Liver (tissue), 8 donors: ENCODE measurements at regions not wholly inside any gene's neighbourhood (a gene's known extent, or its start where the extent isn't known, plus 50 kb on each side); places are given as distances from the start of the nearest gene placed in this dataset.
A peak's percentile ranks its signal among the peaks of the same experiment; 100 is the strongest.

Experiments
- DNase-seq: peaks from one replicate; pipeline ENCODE4 v3.0.0-alpha.2; 2017; ENCODE audit warnings: low spot score
- H3K27ac ChIP-seq, 2 donors: one replicate each; pipeline ENCODE4 v1.7.0; 2013; ENCODE audit warnings: inconsistent platforms in 2 of 2, low read length in 2 of 2, control low read depth in 1 of 2, low read depth in 1 of 2, mild to moderate bottlenecking in 1 of 2
- H3K27me3 ChIP-seq, 4 donors: one replicate each; pipeline versions ENCODE4 v1.6.1 to v1.7.0; 2013; ENCODE audit warnings: low read length in 3 of 4, inconsistent platforms in 1 of 4, mild to moderate bottlenecking in 1 of 4, moderate library complexity in 1 of 4; ENCODE audit not compliant: control insufficient read depth in 4 of 4, insufficient read depth in 4 of 4
- H3K36me3 ChIP-seq, 4 donors: one replicate each; pipeline versions ENCODE4 v1.6.1 to v1.7.0; 2013; ENCODE audit warnings: low read length in 3 of 4, mild to moderate bottlenecking in 3 of 4, low read depth in 1 of 4, moderate library complexity in 1 of 4; ENCODE audit not compliant: control insufficient read depth in 4 of 4, insufficient read depth in 3 of 4
- H3K4me1 ChIP-seq, 4 donors: one replicate each; pipeline versions ENCODE4 v1.6.1 to v1.7.0; 2013; ENCODE audit warnings: low read length in 3 of 4, mild to moderate bottlenecking in 3 of 4, moderate library complexity in 1 of 4; ENCODE audit not compliant: control insufficient read depth in 4 of 4, insufficient read depth in 4 of 4
- H3K4me3 ChIP-seq, 3 donors: one replicate each; pipeline versions ENCODE4 v1.6.1 to v1.7.0; 2013; ENCODE audit warnings: low read length in 3 of 3, control low read depth in 1 of 3, low read depth in 1 of 3, mild to moderate bottlenecking in 1 of 3
- H3K9ac ChIP-seq, 2 donors: one replicate each; pipeline ENCODE4 v1.7.0; 2013; ENCODE audit warnings: low read length in 2 of 2, mild to moderate bottlenecking in 2 of 2, moderate library complexity in 2 of 2, control low read depth in 1 of 2, low read depth in 1 of 2
- H3K9me3 ChIP-seq, 4 donors: one replicate each; pipeline versions ENCODE4 v1.6.1 to v1.7.0; 2013; ENCODE audit warnings: low read length in 3 of 4; ENCODE audit not compliant: control insufficient read depth in 4 of 4
- ATF3 ChIP-seq: IDR thresholded peaks from 2 replicates; pipeline ENCODE4 v1.6.1; 2016; ENCODE audit warnings: antibody characterized with exemption
- CTCF ChIP-seq: fragments of 150-350 bp; IDR thresholded peaks from 2 replicates; pipeline ENCODE4 v1.5.1; 2017; ENCODE audit warnings: improper control_type of control experiment, low read depth, low read length; ENCODE audit not compliant: missing input control
- EGR1 ChIP-seq, 2 donors: IDR thresholded peaks; 2 replicates each; pipeline ENCODE4 v1.6.1; 2016 to 2018; ENCODE audit warnings: antibody characterized with exemption in 2 of 2, low read depth in 2 of 2
- FOXA1 ChIP-seq: IDR thresholded peaks from 2 replicates; pipeline ENCODE4 v1.6.1; 2016; ENCODE audit warnings: antibody characterized with exemption
- FOXA2 ChIP-seq: IDR thresholded peaks from 2 replicates; pipeline ENCODE4 v1.6.1; 2016; ENCODE audit warnings: antibody characterized with exemption
- GABPA ChIP-seq, 2 donors: IDR thresholded peaks in 1 of 2; conservative IDR thresholded peaks in 1 of 2; 2 replicates each; pipeline ENCODE4 v1.6.1; 2016; ENCODE audit warnings: antibody characterized with exemption in 2 of 2, mild to moderate bottlenecking in 1 of 2, moderate library complexity in 1 of 2
- HNF4A ChIP-seq, 2 donors: conservative IDR thresholded peaks; 2 replicates each; pipeline ENCODE4 v1.6.1; 2016; ENCODE audit warnings: antibody characterized with exemption in 2 of 2, mild to moderate bottlenecking in 2 of 2
- HNF4G ChIP-seq: IDR thresholded peaks from 2 replicates; pipeline ENCODE4 v1.6.1; 2016; ENCODE audit warnings: antibody characterized with exemption
- JUND ChIP-seq, 2 donors: IDR thresholded peaks; 2 replicates each; pipeline ENCODE4 v1.6.1; 2016; ENCODE audit warnings: antibody characterized with exemption in 2 of 2
- MAX ChIP-seq: IDR thresholded peaks from 2 replicates; pipeline ENCODE4 v1.6.1; 2016; ENCODE audit warnings: antibody characterized with exemption
- NR2F2 ChIP-seq: IDR thresholded peaks from 2 replicates; pipeline ENCODE4 v1.6.1; 2016; ENCODE audit warnings: antibody characterized with exemption
- RAD21 ChIP-seq, 2 donors: IDR thresholded peaks; 2 replicates each; pipeline ENCODE4 v1.6.1; 2016; ENCODE audit warnings: antibody characterized with exemption in 2 of 2, mild to moderate bottlenecking in 2 of 2
- REST ChIP-seq: IDR thresholded peaks from 2 replicates; pipeline ENCODE4 v1.6.1; 2016; ENCODE audit warnings: antibody characterized with exemption, mild to moderate bottlenecking
- RXRA ChIP-seq, 2 donors: IDR thresholded peaks; 2 replicates each; pipeline ENCODE4 v1.6.1; 2017 to 2018; ENCODE audit warnings: antibody characterized with exemption in 2 of 2, mild to moderate bottlenecking in 1 of 2
- SP1 ChIP-seq: IDR thresholded peaks from 2 replicates; pipeline ENCODE4 v1.6.1; 2018; ENCODE audit warnings: antibody characterized with exemption, mild to moderate bottlenecking
- TAF1 ChIP-seq: conservative IDR thresholded peaks from 2 replicates; pipeline ENCODE4 v1.6.1; 2016; ENCODE audit warnings: antibody characterized with exemption, mild to moderate bottlenecking
- YY1 ChIP-seq: IDR thresholded peaks from 2 replicates; pipeline ENCODE4 v1.6.1; 2016; ENCODE audit warnings: antibody characterized with exemption, mild to moderate bottlenecking
- ZBTB33 ChIP-seq: IDR thresholded peaks from 2 replicates; pipeline ENCODE4 v1.6.1; 2016; ENCODE audit warnings: antibody characterized with exemption
- WGBS: extraction: QIAGEN DNeasy Blood & Tissue Kit; methylation state at CpG from one replicate; pipeline ENCODE4 v1.1.7; 2013; 5-methylcytosine and 5-hydroxymethylcytosine counted together
- donor health status: healthy.
- donor health status: healthy.
- donor health status: healthy.
- donor health status: healthy.
- donor health status: healthy.

- 92% methylated on average over 13 of the region's 13 CpGs for WGBS
These were observed 764.0 kb downstream of the SUCLG1 start for GRCh38 chr2:83695037-83695436.

More at GRCh38 chr2:83695037-83695436, 764.0 kb downstream of the SUCLG1 start:
- no peaks in the 10 kb centered on the region for H3K9me3 ChIP-seq
- peak; percentile 30 for DNase-seq
- no peak overlapping the region for H3K27ac ChIP-seq
- H3K4me1 ChIP-seq, result no peaks in the 10 kb centered on the region
- TF ChIP-seq ZBTB33 (no peak), EGR1 (IDR thresholded peaks at IDR 0.05; ENCODE audit: low read depth in 2 of 2) (no peak), HNF4G (no peak), REST (no peak), ATF3 (no peak), FOXA2 (no peak), CTCF (no peak), MAX (no peak), RAD21 (IDR thresholded peaks at IDR 0.05) (no peak), FOXA1 (no peak), GABPA (IDR thresholded peaks at IDR 0.05 in 1 of 2, conservative IDR thresholded peaks at IDR 0.05 in 1 of 2) (no peak), NR2F2 (no peak), JUND (IDR thresholded peaks at IDR 0.05) (no peak), HNF4A (conservative IDR thresholded peaks at IDR 0.05) (no peak), YY1 (no peak), TAF1 (no peak), RXRA (IDR thresholded peaks at IDR 0.05) (no peak), SP1 (no peak)
- no peaks in the 10 kb centered on the region for H3K36me3 ChIP-seq
- H3K4me3 ChIP-seq, result no peak overlapping the region
- H3K27me3 ChIP-seq, result no peaks in the 10 kb centered on the region
- no peak overlapping the region for H3K9ac ChIP-seq
